Endodermal cell (in vitro differentiated cells): ENCODE measurements at regions not wholly inside any gene's neighbourhood (a gene's known extent, or its start where the extent isn't known, plus 50 kb on each side); places are given as distances from the start of the nearest gene placed in this dataset.

Source experiments
- DNase-seq: peaks from one replicate; pipeline ENCODE4 v3.0.0-alpha.2; 2017
- H3K27ac ChIP-seq: 2 replicates; pipeline ENCODE4 v1.5.1; 2013; ENCODE audit warnings: mild to moderate bottlenecking, low read depth, low read length, moderate library complexity
- H3K27me3 ChIP-seq: 2 replicates; pipeline ENCODE4 v1.6.1; 2013; ENCODE audit warnings: mild to moderate bottlenecking, low read length, moderate library complexity; ENCODE audit not compliant: insufficient read depth, control insufficient read depth, poor library complexity, severe bottlenecking
- H3K36me3 ChIP-seq: 2 replicates; pipeline ENCODE4 v1.7.0; 2013; ENCODE audit warnings: mild to moderate bottlenecking, low read length, moderate library complexity; ENCODE audit not compliant: control insufficient read depth, insufficient read depth
- H3K4me1 ChIP-seq: one replicate; pipeline ENCODE4 v1.7.0; 2013; ENCODE audit warnings: low read length; ENCODE audit not compliant: control insufficient read depth, insufficient read depth
- H3K4me3 ChIP-seq: 2 replicates; pipeline ENCODE4 v1.5.1; 2013; ENCODE audit warnings: mild to moderate bottlenecking, low read length, moderate library complexity
- H3K9ac ChIP-seq: 2 replicates; pipeline ENCODE4 v1.6.1; 2013; ENCODE audit warnings: mild to moderate bottlenecking, low read length, moderate library complexity; ENCODE audit not compliant: poor library complexity, severe bottlenecking; ENCODE audit errors: extremely low read depth
- H3K9me3 ChIP-seq: 2 replicates; pipeline ENCODE4 v1.6.1; 2013; ENCODE audit warnings: mild to moderate bottlenecking, low read length, moderate library complexity; ENCODE audit not compliant: control insufficient read depth
- H3K27ac Mint-ChIP-seq: 2 replicates; pipeline ENCODE4 v1.8.0; 2020; ENCODE audit warnings: mixed read lengths
- H3K27me3 Mint-ChIP-seq: 2 replicates; pipeline ENCODE4 v1.8.0; 2021; ENCODE audit warnings: mild to moderate bottlenecking, mixed read lengths; ENCODE audit not compliant: insufficient read depth
- H3K36me3 Mint-ChIP-seq: 2 replicates; pipeline ENCODE4 v1.8.0; 2020; ENCODE audit warnings: low read depth, mixed read lengths
- H3K4me1 Mint-ChIP-seq: 2 replicates; pipeline ENCODE4 v1.8.0; 2020; ENCODE audit warnings: mixed read lengths
- H3K4me3 Mint-ChIP-seq: 2 replicates; pipeline ENCODE4 v1.8.0; 2020; ENCODE audit warnings: mild to moderate bottlenecking, moderate library complexity, mixed read lengths
- H3K9me3 Mint-ChIP-seq: 2 replicates; pipeline ENCODE4 v1.8.0; 2020; ENCODE audit warnings: mild to moderate bottlenecking, mixed read lengths
- CTCF ChIP-seq: fragments of 200-600 bp; sonication (generic); conservative IDR thresholded peaks from 2 replicates; pipeline ENCODE4 v1.5.0; 2021; ENCODE audit warnings: antibody characterized with exemption, mild to moderate bottlenecking
- WGBS, 2 experiments: methylation state at CpG; one replicate each; pipeline versions ENCODE4 v1.1.5 to v1.1.7; 2013; ENCODE audit warnings: missing lambda C conversion rate in 2 of 2, mixed read lengths in 1 of 2; ENCODE audit not compliant: insufficient coverage in 1 of 2, insufficient read length in 1 of 2; 5-methylcytosine and 5-hydroxymethylcytosine counted together

GRCh38 chr5:86760661-86761060 lies 142.9 kb downstream of the COX7C start:
- H3K36me3 Mint-ChIP-seq: no peaks in the 10 kb centered on the region
- no peaks in the 10 kb centered on the region for H3K36me3 ChIP-seq
- H3K9ac ChIP-seq: no peak overlapping the region
- no peak for TF ChIP-seq CTCF
- H3K4me3 Mint-ChIP-seq: no peak overlapping the region
- no peaks in the 10 kb centered on the region for H3K27me3 ChIP-seq
- no peak overlapping the region for H3K4me3 ChIP-seq
- DNase-seq: no peak
- no peaks in the 10 kb centered on the region for H3K9me3 Mint-ChIP-seq
- H3K4me1 ChIP-seq: no peaks in the 10 kb centered on the region
- H3K27ac Mint-ChIP-seq: no peak overlapping the region
- H3K27ac ChIP-seq: no peak overlapping the region
- H3K9me3 ChIP-seq: no peaks in the 10 kb centered on the region
- WGBS, 2 experiments: 86 to 100% methylated on average over 1 to 2 of the region's 2 CpGs
- no peaks in the 10 kb centered on the region for H3K27me3 Mint-ChIP-seq
- H3K4me1 Mint-ChIP-seq: peaks cover 14% of the 10 kb centered on the region

- no peaks in the 10 kb centered on the region for H3K36me3 ChIP-seq
- H3K9ac ChIP-seq: no peak overlapping the region
- H3K27me3 ChIP-seq: no peaks in the 10 kb centered on the region
- Mint-ChIP-seq H3K27ac (peak overlapping the region; percentile 19), H3K4me3 (no peak overlapping the region), H3K27me3 (no peaks in the 10 kb centered on the region), H3K9me3 (peaks cover 11% of the 10 kb centered on the region), H3K4me1 (peaks cover 14% of the 10 kb centered on the region), H3K36me3 (no peaks in the 10 kb centered on the region)
- H3K4me1 ChIP-seq: no peaks in the 10 kb centered on the region
- H3K9me3 ChIP-seq: peaks cover 16% of the 10 kb centered on the region
- TF ChIP-seq CTCF: no peak
- peak overlapping the region; percentile 62 for H3K27ac ChIP-seq
- 96 to 100% methylated on average over 1 of the region's 1 CpG for WGBS, 2 experiments
- H3K4me3 ChIP-seq: no peak overlapping the region
- no peak for DNase-seq
Observed at GRCh38 chr5:86763929-86764328, 146.2 kb downstream of the COX7C start.

GRCh38 chr5:86765778-86766502 lies 148.2 kb downstream of the COX7C start:
- peaks cover 14% of the 10 kb centered on the region for H3K4me1 Mint-ChIP-seq
- Histone ChIP-seq H3K4me1 (no peaks in the 10 kb centered on the region), H3K9ac (no peak overlapping the region), H3K27me3 (no peaks in the 10 kb centered on the region), H3K9me3 (peaks cover 28% of the 10 kb centered on the region), H3K4me3 (no peak overlapping the region), H3K36me3 (no peaks in the 10 kb centered on the region), H3K27ac (no peak overlapping the region)
- peaks cover 3% of the 10 kb centered on the region for H3K36me3 Mint-ChIP-seq
- 76 to 89% methylated on average over 1 to 2 of the region's 3 CpGs for WGBS, 2 experiments
- H3K4me3 Mint-ChIP-seq: no peak overlapping the region
- no peak for DNase-seq
- no peak overlapping the region for H3K27ac Mint-ChIP-seq
- no peak for TF ChIP-seq CTCF
- no peaks in the 10 kb centered on the region for H3K27me3 Mint-ChIP-seq
- H3K9me3 Mint-ChIP-seq: peaks cover 26% of the 10 kb centered on the region
